ENCODE measurements at regions not wholly inside any gene's neighbourhood (a gene's known extent, or its start where the extent isn't known, plus 50 kb on each side); places are given as distances from the start of the nearest gene placed in this dataset.
A peak's percentile ranks its signal among the peaks of the same experiment; 100 is the strongest.
"Not testable (repeated sequence)": the region's sequence is repeated elsewhere in the genome, so short reads cannot be mapped to it uniquely, and the experiment has no call there.

DNA sequence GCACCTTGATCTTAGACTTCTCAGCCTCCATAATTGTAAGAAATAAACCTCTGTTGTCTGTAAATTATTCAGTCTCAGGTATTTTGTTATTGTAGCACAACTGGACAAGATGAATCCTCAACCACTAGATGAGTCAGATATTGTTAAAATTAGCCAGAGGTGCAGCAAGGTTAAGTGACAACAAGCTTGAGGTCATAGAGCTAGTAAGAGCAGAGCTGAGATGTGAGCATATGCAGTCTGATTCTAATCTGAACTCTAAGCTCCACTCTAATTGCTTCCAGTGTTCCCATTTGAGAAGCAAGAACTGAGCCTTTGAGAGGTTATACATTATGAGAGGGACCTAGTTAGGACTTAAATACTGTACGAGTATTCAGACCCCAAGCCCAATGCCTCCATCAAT is 93.1 kb downstream of the FZD1 start:
- no peak for DNase-seq

- no peak for DNase-seq
Observed at GRCh38 chr7:91357901-91358300, 93.7 kb downstream of the FZD1 start.

- peak in 1 of 2 experiments; percentile 29 for DNase-seq
Observed at GRCh38 chr7:91358303-91358702, 94.1 kb downstream of the FZD1 start.

DNA sequence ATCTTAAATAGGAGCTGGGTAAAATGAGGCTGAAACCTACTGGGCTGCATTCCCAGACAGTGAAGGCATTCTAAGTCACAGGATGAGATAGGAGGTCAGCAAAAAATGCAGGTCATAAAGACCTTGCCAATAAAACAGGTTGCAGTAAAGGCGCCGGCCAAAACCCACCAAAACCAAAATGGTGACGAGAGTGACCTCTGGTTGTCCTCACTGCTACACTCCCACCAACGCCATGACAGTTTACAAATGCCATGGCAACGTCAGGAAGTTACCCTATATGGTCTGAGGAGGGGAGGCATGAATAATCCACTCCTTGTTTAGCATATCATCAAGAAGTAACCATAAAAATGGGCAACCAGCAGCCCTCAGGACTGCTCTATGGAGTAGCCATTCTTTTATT is 100.9 kb downstream of the FZD1 start:
- not testable (repeated sequence) for DNase-seq

DNA sequence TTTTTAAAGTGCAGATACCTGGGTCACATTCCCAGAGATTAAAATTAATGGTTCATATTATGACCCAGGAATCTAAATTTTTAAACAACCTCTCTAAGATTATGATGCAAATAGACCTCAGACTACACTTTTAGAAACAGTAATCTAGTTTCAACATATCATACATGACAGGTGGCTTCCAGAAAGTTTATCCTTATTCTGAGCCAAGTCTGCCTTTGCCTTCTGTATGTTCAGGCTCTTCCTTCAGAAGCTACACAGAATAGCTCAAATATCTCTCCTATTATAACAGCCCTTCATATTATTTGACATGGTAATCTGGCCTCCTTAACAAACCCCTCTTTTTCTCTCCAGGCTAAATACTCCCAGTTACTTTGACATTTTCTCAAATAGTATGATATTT is 101.9 kb downstream of the FZD1 start:
- DNase-seq, result no peak

DNA sequence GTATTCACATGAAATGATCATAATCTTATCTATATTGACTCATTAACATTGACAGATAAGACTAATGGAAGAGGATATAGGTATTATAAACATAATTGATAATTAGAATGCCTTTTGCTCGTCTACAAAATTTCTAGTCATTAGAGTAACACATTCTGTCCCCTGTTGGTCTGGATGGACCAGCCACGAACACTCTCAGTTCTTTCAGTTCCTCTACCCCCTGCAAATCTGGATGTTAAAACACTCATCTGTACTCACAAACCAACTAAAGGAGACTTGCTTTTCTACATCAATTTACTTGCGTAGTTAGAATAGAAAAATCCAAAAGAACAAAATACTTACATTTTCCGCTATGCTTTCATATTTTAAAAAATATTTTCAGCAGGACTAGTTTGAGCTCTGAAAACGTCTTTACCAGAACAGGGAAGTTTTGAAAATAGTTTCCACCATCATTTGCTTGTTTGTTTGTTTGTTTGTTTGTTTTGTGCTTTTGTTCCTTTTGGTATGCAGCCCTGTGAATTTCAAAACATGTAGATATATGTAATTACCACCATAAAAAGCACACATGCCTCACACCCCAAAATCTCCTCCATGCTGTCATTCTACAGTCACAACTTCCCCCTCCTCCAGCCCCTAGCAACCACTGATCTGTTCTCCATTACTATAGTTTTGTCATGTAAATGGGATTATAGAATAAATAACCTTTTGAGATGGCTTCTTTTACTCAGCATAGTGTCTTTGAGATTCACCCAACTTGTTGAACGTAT is 103.8 kb downstream of the FZD1 start:
- no peak for DNase-seq

GRCh38 chr7:91372323-91372722 is 108.1 kb downstream of the FZD1 start:
- DNase-seq, result no peak

DNA sequence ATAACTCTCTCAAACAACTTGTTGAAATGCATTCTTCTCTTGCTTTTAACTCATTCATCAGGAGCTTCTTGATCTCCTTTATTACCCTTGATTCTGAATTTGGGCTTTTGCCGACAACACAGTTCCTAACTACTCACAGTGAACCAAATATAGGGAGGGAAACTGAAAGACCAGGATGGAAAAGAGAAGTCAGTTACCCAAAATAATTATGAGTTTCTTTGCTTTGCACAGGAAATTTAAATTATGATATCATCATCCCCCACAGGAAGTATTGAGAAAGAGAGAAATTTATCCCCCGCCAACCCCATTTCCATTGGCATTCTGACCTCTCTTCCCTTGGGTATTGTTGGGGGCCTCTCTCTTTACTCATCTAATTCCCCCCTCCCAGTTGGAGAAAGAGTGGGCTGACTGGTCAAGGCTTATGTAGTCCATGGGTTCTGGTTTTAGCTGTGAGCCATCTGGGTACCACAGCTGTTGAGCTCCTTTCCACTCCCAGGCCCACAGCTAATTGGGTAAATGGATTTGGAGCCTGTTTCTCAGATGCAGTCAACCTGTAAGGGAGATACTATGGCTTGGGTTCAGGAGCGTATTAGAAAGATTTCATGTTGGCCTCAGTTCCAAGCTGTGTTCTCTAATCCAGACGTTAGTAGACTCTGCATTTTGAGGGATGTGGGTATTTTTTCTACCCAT is 109.0 kb downstream of the FZD1 start:
- no peak for DNase-seq

GRCh38 chr7:91374321-91374989 is 110.2 kb downstream of the FZD1 start:
- DNase-seq, result no peak

GRCh38 chr7:91375378-91375777 is 111.1 kb downstream of the FZD1 start:
- DNase-seq, result no peak

DNA sequence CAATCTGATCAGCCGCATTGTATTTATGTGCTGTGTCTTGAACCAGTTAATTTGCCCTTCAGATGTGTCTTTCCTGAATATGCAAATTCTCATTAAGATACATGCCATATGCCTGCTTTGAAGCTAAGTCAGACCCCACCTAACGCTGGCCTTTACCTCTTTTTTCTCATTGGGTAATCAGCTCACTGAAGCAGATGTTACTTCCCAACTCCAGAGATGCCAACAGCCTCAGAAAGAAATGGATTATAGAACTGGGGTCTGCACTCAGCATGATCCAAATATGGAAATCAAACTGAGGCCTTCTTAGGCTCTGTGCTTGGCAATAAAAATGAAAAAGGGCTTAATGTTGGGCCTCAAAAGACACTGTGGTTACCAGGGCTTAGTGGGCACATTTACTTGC is 113.9 kb downstream of the FZD1 start:
- DNase-seq, result no peak

GRCh38 chr7:91379236-91379635 is 115.0 kb downstream of the FZD1 start:
- no peak for DNase-seq

DNA sequence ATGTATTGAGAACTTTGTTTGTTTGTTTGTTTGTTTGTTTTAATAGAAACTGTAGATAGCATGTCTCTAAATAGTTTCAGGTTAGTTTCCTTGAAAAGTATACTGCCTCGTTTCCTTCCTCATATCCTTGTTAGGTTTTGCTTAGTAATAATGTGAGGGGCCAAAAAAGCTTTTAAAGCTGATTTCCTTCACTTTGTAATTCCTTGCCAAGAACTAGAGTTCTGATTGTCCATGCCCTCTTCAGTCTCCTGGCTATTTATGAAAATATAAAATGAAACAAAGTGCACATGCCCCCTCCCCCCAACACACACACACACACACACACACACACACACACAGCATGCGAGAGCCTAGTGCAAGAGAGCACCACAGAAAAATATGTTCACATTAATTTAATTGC is 115.8 kb downstream of the FZD1 start:
- DNase-seq, result no peak

- peak in 1 of 2 experiments; percentile 15 for DNase-seq
Observed at GRCh38 chr7:91383053-91383904, 119.0 kb downstream of the FZD1 start.

GRCh38 chr7:91383905-91384274 is 119.7 kb downstream of the FZD1 start:
- no peak for DNase-seq

DNA sequence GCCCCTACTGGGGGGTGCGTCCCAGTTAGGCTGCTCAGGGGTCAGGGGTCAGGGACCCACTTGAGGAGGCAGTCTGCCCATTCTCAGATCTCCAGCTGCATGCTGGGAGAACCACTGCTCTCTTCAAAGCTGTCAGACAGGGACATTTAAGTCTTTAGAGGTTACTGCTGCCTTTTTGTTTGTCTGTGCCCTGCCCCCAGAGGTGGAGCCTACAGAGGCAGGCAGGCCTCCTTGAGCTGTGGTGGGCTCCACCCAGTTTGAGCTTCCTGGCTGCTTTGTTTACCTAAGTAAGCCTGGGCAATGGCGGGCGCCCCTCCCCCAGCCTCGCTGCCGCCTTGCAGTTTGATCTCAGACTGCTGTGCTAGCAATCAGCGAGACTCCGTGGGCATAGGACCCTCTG is 130.5 kb downstream of the FZD1 start:
- not testable (repeated sequence) for DNase-seq

DNA sequence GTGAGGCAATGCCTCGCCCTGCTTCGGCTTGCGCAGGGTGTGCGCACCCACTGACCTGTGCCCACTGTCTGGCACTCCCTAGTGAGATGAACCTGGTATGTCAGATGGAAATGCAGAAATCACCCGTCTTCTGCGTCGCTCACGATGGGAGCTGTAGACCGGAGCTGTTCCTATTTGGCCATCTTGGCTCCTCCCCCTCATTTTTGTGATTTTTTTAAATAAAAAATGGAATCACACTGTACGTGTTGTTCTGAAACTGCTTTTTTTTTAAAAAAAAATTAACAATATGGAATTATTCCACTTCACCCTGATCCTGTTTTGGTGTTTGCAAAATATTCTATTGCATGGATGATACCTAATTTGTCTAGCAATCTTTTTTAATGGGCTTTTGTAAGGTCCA is 131.1 kb downstream of the FZD1 start:
- not testable (repeated sequence) for DNase-seq

DNA sequence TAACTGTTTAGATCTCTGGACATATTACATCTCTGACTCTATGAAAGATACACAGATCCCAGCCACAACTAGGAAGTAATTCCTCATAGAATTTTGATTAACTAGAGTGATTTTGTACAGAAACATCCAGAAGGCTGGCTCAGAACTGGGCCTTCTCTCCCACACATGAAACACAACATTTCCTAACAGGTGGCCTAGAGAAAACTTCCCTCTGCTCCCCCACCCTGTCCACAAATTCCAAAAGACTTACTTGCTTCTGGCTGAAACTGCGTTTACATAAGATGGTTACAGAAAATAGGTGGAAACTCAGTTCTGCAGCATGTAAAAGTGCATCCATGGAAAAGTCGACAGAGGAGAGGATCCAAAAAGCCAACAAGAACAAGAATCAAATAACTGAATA is 132.9 kb downstream of the FZD1 start:
- DNase-seq, result no peak

DNA sequence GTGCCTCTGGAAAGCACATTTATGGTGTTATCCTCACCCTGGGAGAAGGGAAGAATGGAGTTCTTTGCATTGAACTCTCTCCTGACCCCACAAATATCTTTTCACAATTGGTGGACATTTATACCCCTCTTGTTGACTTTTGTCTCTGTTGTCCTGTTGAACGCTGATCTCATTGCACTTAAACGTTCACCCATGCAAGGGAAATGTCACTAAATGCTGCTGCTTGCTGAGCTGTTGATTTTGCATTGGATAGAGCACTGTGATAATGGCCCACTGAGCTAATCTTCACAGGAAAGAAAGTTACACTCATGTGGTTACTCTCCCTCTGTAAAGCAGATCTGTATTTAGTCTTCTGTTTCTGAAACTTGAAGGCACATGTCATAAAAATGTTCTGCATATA is 133.4 kb downstream of the FZD1 start:
- peak; percentile 29 to 70 for DNase-seq

GRCh38 chr7:91398341-91398740 is 134.1 kb downstream of the FZD1 start:
- peak; percentile 26 to 78 for DNase-seq

GRCh38 chr7:91405092-91405788 is 141.0 kb downstream of the FZD1 start:
- peak; percentile 43 to 64 for DNase-seq

GRCh38 chr7:91405873-91406272 is 141.6 kb downstream of the FZD1 start:
- not testable (repeated sequence) for DNase-seq

All from NCI-H2081 (cell line).